T-helper 2 cell (primary cell): ENCODE measurements at regions not wholly inside any gene's neighbourhood (a gene's known extent, or its start where the extent isn't known, plus 50 kb on each side); places are given as distances from the start of the nearest gene placed in this dataset.
"Not testable (repeated sequence)": the region's sequence is repeated elsewhere in the genome, so short reads cannot be mapped to it uniquely, and the experiment has no call there.

Experiments used
- DNase-seq, 5 experiments: peaks; one replicate each; pipeline versions ENCODE4 v3.0.0 to v3.0.0-alpha.2; 2012 to 2022

DNA sequence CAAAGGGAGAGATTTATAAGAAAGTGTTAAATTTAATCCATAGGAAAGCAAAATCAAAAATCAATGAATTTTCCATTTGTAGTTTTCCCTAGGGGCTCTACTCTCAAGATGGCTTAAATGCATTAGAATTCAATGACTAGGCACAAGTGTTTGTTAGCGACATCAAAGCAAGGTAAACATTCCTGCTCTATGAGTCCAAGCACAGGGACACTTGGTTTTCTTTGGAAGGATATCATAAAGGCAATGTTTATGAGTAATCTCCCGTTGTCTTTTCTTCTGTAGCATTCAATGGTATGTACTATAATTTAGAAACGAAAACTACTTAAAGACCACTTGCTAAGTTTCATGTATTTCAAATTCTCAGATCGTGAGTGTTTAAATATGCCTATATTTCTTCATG lies 54.8 kb upstream of the ZNF717 start:
- DNase-seq = not testable (repeated sequence)

- DNase-seq = not testable (repeated sequence)
Measured at GRCh38 chr3:75850301-75851008, 65.1 kb upstream of the ZNF717 start.

DNA sequence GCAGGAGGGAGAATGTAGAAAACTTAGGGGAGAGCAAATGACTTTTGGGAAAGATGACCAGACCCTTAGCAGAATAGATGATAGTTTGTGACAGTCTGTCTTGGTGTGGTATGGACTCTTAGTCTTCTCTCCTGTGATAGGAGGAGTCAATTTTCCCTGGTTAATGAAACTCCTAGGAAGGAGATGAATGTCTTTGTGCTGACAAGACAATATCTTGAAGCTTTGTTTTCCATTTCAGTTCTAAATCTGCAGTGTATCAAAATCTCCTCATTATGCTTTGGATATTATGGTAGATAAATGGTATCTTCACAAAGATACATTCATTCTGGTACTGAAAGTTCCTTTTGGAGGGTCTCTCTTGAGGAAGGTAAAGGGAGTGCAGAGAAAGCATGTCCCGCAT lies 77.8 kb upstream of the ZNF717 start:
- DNase-seq = no peak

- DNase-seq = no peak
Measured at GRCh38 chr3:75863878-75864277, 78.5 kb upstream of the ZNF717 start.

- not testable (repeated sequence) for DNase-seq
Measured at GRCh38 chr3:75883719-75884118, 98.4 kb upstream of the ZNF717 start.

DNA sequence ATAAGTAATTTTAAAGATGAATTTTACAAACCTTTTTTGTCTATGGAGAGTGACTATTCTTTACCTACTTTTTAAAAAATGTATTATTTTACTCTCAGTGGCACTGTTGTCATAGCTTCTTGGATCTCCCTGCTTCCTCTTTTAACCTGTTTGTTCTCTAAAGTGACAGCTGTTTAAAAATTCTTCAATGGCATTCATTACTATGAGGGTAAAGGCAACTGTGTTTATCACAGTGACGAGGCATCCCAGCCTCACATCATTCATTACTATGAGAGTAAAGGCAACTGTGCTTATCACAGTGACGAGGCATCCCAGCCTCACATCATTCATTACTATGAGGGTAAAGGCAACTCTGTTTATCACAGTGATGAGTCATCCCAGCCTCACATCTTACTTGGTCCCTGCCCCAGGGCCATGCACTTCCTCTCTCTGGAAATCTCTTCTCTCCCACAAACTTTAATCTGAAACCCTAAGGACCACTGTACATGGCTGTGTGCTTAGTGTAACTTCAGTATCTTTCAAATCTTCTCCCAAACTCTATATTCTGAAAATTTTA lies 101.7 kb upstream of the ZNF717 start:
- DNase-seq = no peak

- no peak for DNase-seq
Measured at GRCh38 chr3:75894234-75894633, 108.9 kb upstream of the ZNF717 start.

DNA sequence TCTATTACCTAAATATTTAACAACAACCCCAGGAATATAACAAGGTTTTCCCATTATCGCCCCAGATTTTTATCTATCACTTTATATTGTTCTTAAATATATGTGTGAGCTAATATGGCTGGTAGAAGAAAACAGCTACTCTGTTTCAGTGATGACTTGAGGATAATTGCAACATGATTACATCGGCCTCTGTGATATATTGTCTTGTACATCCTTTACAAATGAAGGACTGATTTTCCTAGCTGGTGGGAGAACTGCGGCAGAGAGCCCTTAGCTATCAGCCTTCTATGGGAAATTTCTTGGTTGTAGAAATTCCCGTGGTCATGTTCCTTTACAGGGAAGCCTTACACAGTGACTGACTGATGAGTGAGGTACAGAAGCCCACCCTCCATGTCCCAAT lies 110.9 kb upstream of the ZNF717 start:
- DNase-seq = no peak

DNA sequence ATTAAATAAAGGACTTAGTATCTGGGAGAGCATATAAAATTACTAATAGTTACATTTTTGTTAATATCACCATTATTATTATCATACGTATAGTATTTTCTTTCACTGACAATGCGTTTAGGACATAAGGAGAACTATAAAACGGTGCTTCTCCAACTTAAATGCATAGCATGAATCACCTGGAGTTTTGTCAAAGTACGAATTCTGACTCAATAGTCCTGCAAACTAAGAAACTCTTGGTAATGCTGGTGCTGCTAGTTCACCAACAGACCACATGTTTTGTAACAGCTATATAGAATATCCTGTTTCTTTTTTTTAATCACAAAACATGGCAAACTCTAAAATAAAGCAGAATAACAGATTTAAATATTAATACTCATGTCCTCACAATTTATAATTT lies 116.1 kb upstream of the ZNF717 start:
- not testable (repeated sequence) for DNase-seq

DNA sequence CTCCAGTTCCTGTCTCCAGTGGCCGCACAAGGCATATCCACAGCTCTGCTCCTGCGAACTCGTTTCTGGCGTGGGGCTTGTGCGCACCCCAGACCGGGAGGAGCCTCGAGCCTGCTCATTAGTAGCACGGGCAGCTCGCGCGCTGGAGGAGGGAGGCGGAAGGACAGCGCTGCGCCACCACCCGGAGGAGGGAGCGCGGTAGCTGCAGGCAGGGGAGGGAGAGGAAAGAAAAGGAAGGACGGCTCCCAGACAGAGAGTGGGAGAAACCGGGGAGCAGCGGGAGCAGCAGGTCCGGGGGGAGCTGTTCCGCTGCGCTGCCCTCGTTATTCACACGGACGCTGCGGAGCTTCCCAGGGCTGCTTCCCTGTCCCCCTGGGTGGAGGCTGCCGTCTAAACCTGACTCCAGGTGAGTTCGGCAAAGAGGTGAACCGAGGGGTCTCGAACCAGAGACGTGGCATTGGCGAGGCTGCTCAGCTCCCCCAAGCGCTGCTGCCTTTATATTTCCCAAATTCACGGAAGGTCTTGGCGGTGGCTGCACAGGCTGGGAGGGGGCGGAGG lies 121.3 kb upstream of the ZNF717 start:
- DNase-seq = no peak

GRCh38 chr3:75913800-75914350 lies 128.5 kb upstream of the ZNF717 start:
- no peak for DNase-seq

DNA sequence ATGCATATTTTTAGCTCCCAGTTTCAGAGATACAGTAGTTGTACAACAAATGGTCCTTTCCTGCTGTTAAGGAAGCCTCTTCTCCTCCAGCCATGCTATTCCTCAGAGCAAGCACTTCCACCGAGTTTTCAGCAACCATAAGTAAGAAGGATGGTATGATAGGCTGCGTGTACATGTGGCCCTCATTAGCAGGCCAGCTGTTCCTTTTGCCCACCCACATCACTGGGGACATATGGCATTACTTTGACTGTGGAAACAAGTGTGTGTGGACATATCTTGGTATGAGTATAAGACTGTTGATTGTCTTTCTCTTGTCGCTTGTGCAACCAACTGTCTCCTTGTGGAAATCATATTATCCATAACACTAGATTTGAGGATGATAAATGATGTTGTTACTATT lies 129.4 kb upstream of the ZNF717 start:
- DNase-seq = not testable (repeated sequence)

GRCh38 chr3:75938921-75939320 lies 153.6 kb upstream of the ZNF717 start:
- DNase-seq = no peak

- no peak for DNase-seq
Measured at GRCh38 chr3:75951941-75952340, 166.6 kb upstream of the ZNF717 start.

DNA sequence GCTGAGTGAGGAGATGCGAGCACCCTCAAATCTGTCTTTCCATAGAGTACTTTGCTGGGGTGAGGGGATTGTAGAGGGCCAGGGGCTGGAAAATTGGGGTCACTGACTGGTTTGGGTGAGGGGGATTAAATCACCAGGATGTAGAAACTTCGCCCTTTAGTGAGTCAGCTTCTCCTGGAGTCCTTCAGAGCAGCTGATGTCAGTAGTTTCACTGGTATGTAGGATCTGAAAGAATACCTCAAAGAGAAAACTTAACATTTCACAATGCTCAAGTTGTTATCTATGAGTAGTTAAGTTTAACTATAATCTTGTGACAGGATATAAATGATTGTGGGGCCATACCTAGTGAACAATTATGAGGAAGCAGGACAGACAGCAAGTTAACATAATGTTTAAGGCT lies 174.7 kb upstream of the ZNF717 start:
- DNase-seq = not testable (repeated sequence)

- DNase-seq = not testable (repeated sequence)
Measured at GRCh38 chr3:75962054-75962453, 176.7 kb upstream of the ZNF717 start.

DNA sequence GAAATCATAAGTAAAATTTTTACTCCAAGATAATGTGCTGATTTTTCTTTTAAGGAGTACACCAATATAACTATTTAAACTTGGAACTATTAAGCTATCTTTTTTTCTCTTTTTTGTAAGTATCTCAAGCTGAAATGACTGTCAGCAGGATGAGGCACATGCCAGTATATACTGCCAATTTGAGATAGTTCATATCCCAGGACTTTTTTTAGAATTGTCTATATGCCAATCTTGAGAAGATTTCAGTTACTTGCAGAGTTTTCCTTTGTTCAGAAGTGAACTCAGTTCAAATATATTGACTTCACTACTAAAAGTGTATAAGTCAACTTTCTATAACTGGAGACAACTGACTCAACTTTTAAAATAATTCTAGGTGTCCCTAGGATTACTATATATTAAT lies 181.7 kb upstream of the ZNF717 start:
- DNase-seq = no peak

GRCh38 chr3:75978686-75979085 lies 193.3 kb upstream of the ZNF717 start:
- DNase-seq = no peak

DNA sequence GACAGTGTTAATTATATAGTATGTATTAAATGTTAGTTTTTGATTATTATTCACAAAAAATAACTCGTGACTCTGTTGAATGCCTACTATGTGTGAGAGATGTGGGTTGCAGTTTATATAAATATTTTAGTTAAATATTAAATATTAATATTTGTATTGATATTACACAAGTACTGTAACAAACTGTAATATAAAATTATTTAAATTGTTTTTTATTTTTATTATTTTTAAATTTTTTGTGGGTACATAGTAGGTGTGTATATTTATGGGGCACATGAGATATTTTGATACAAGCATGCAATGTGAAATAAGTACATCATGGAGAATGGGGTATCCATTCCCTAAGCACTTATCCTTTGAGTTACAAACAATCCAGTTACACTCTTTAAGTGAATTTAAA lies 196.1 kb upstream of the ZNF717 start:
- DNase-seq = no peak

GRCh38 chr3:75982151-75982550 lies 196.8 kb upstream of the ZNF717 start:
- DNase-seq = no peak

- DNase-seq = no peak
Measured at GRCh38 chr3:75983111-75983510, 197.8 kb upstream of the ZNF717 start.

- DNase-seq = no peak
Measured at GRCh38 chr3:75983609-75984290, 198.4 kb upstream of the ZNF717 start.

DNA sequence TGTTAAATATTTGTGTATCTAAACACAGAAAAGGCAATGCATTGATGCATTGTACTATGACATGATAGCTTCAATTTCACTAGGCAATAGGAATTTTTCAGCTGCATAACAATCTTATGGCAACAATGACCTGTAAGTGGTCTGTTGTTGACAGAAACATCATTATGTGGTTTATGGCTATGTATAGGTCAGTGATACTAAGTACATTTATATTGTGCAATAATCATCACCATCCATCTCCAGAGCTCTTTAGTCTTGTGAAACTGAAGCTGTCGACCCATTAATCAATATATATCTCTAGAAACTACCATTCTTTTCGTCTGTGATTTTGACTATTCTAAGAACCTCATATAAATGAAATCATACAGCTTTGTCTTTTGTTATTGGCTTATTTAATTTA lies 200.1 kb upstream of the ZNF717 start:
- DNase-seq = no peak

- DNase-seq = no peak
Measured at GRCh38 chr3:76010252-76010651, 224.9 kb upstream of the ZNF717 start.
